ENCODE measurements at regions not wholly inside any gene's neighbourhood (a gene's known extent, or its start where the extent isn't known, plus 50 kb on each side); places are given as distances from the start of the nearest gene placed in this dataset.

- CTCF ChIA-PET = no interaction called here
Observed at GRCh38 chr6:140576004-140576555, 1201.6 kb upstream of the CITED2 start.

GRCh38 chr6:140572867-140573266, 1198.4 kb upstream of the CITED2 start:
- H3K27me3 ChIP-seq (replicated peaks; ENCODE audit: control insufficient read depth, insufficient read depth, low read length) = no peaks in the 10 kb centered on the region
- no TSS peak for BruUV-seq (replicated peaks)
- Mint-ChIP-seq H3K36me3 (ENCODE audit: insufficient read depth, unreplicated experiment) (no peaks in the 10 kb centered on the region), H3K27me3 (ENCODE audit: insufficient read depth, unreplicated experiment) (no peaks in the 10 kb centered on the region), H3K9me3 (ENCODE audit: unreplicated experiment) (no peaks in the 10 kb centered on the region), H3K4me1 (ENCODE audit: low read depth, unreplicated experiment) (no peaks in the 10 kb centered on the region), H3K4me3 (ENCODE audit: unreplicated experiment) (no peak overlapping the region), H3K27ac (ENCODE audit: unreplicated experiment) (no peak overlapping the region)
- TF ChIP-seq CTCF (IDR thresholded peaks at IDR 0.05; ENCODE audit: insufficient read depth in 1 of 2, low read depth in 1 of 2, low read length in 1 of 2, severe bottlenecking in 1 of 2, unreplicated experiment in 1 of 2) = no peak
- ChIA-PET POLR2A (no interaction called here), CTCF (no interaction called here)
- no peaks in the 10 kb centered on the region for H3K36me3 ChIP-seq (ENCODE audit: control insufficient read depth, insufficient read depth, low read length)
- no peaks in the 10 kb centered on the region for H3K9me3 ChIP-seq
- H3K4me1 ChIP-seq = no peaks in the 10 kb centered on the region
- no peak overlapping the region for H3K4me3 ChIP-seq (ENCODE audit: low read depth, low read length)
- no peak for DNase-seq
- intact Hi-C loops (cut with micrococcal nuclease; ENCODE audit: unreplicated experiment) = no loop called here

More at GRCh38 chr6:140576004-140576555, 1201.6 kb upstream of the CITED2 start:
- H3K36me3 ChIP-seq (ENCODE audit: control insufficient read depth, insufficient read depth, low read length) = no peaks in the 10 kb centered on the region
- no peaks in the 10 kb centered on the region for H3K36me3 Mint-ChIP-seq (ENCODE audit: insufficient read depth, unreplicated experiment)
- no peaks in the 10 kb centered on the region for H3K9me3 Mint-ChIP-seq (ENCODE audit: unreplicated experiment)
- H3K4me1 ChIP-seq = no peaks in the 10 kb centered on the region
- DNase-seq = no peak
- no peak overlapping the region for H3K27ac Mint-ChIP-seq (ENCODE audit: unreplicated experiment)
- no peak overlapping the region for H3K4me3 Mint-ChIP-seq (ENCODE audit: unreplicated experiment)
- BruUV-seq (replicated peaks) = no TSS peak
- no peaks in the 10 kb centered on the region for H3K27me3 Mint-ChIP-seq (ENCODE audit: insufficient read depth, unreplicated experiment)
- intact Hi-C loops (cut with micrococcal nuclease; ENCODE audit: unreplicated experiment) = no loop called here
- no peaks in the 10 kb centered on the region for H3K9me3 ChIP-seq
- no peak overlapping the region for H3K4me3 ChIP-seq (ENCODE audit: low read depth, low read length)
- H3K27me3 ChIP-seq (replicated peaks; ENCODE audit: control insufficient read depth, insufficient read depth, low read length) = no peaks in the 10 kb centered on the region
- TF ChIP-seq CTCF (IDR thresholded peaks at IDR 0.05; ENCODE audit: insufficient read depth in 1 of 2, low read depth in 1 of 2, low read length in 1 of 2, severe bottlenecking in 1 of 2, unreplicated experiment in 1 of 2) = no peak
- POLR2A ChIA-PET = no interaction called here
- no peaks in the 10 kb centered on the region for H3K4me1 Mint-ChIP-seq (ENCODE audit: low read depth, unreplicated experiment)

- no peak overlapping the region for H3K27ac Mint-ChIP-seq (ENCODE audit: unreplicated experiment)
Observed at GRCh38 chr6:140572129-140572528, 1197.7 kb upstream of the CITED2 start.

More at GRCh38 chr6:140572129-140572528, 1197.7 kb upstream of the CITED2 start:
- CTCF ChIA-PET = no interaction called here
- POLR2A ChIA-PET = no interaction called here
- TF ChIP-seq CTCF (IDR thresholded peaks at IDR 0.05; ENCODE audit: insufficient read depth in 1 of 2, low read depth in 1 of 2, low read length in 1 of 2, severe bottlenecking in 1 of 2, unreplicated experiment in 1 of 2) = no peak
- no peaks in the 10 kb centered on the region for H3K9me3 Mint-ChIP-seq (ENCODE audit: unreplicated experiment)
- Histone ChIP-seq H3K4me1 (no peaks in the 10 kb centered on the region), H3K9me3 (no peaks in the 10 kb centered on the region), H3K27me3 (replicated peaks; ENCODE audit: control insufficient read depth, insufficient read depth, low read length) (no peaks in the 10 kb centered on the region), H3K4me3 (ENCODE audit: low read depth, low read length) (no peak overlapping the region), H3K36me3 (ENCODE audit: control insufficient read depth, insufficient read depth, low read length) (no peaks in the 10 kb centered on the region)
- no TSS peak for BruUV-seq (replicated peaks)
- intact Hi-C loops (cut with micrococcal nuclease; ENCODE audit: unreplicated experiment) = no loop called here
- H3K27me3 Mint-ChIP-seq (ENCODE audit: insufficient read depth, unreplicated experiment) = no peaks in the 10 kb centered on the region
- H3K4me1 Mint-ChIP-seq (ENCODE audit: low read depth, unreplicated experiment) = no peaks in the 10 kb centered on the region
- no peak overlapping the region for H3K4me3 Mint-ChIP-seq (ENCODE audit: unreplicated experiment)
- no peaks in the 10 kb centered on the region for H3K36me3 Mint-ChIP-seq (ENCODE audit: insufficient read depth, unreplicated experiment)
- no peak for DNase-seq
